ENCODE measurements at regions not wholly inside any gene's neighbourhood (a gene's known extent, or its start where the extent isn't known, plus 50 kb on each side); places are given as distances from the start of the nearest gene placed in this dataset.

DNA sequence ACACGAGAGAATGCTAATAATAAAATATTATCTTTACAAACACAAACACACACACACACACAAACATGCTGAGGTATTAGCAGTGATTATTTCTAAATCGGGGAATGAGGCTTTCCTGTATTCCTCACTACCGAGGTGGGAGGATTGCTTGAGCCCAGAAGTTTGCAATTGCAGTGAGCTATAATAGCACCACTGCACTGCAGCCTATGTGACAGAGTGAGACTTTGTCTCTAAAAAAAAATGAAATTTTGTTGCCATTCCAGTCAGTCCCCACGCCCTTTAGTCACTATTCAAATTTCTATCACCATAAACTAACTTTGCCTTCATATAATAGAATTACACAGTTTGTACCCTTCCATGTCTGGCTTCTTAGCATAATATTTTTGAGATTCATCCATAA is 456.5 kb upstream of the CPEB2 start:
- Histone ChIP-seq H2BK120ac (replicated peaks; ENCODE audit: low read depth, low read length) (no peak overlapping the region), H4K20me1 (replicated peaks in 1 of 2; ENCODE audit: control insufficient read depth in 1 of 2, insufficient read depth in 2 of 2, low read length in 2 of 2) (no peaks in the 10 kb centered on the region), H2BK12ac (ENCODE audit: low read depth, low read length) (no peak overlapping the region), H4K5ac (ENCODE audit: insufficient read length, low read depth, low read length) (no peak overlapping the region), H2AK5ac (ENCODE audit: low read depth, low read length) (no peak overlapping the region), H3K27ac (ENCODE audit: low read depth, low read length) (no peak overlapping the region), H3K4me1 (replicated peaks in 1 of 4; ENCODE audit: control insufficient read depth in 3 of 4, insufficient read depth in 4 of 4, low read length in 3 of 4) (no peaks in the 10 kb centered on the region), H3K9me3 (ENCODE audit: insufficient read depth in 2 of 2, low read depth in 1 of 2, low read length in 1 of 2) (no peaks in the 10 kb centered on the region), H3K9ac (replicated peaks in 1 of 4; ENCODE audit: extremely low read depth in 1 of 4, low read depth in 3 of 4, low read length in 3 of 4) (no peak overlapping the region), H3K56ac (replicated peaks; ENCODE audit: insufficient read length, low read depth, low read length) (no peak overlapping the region), H3K79me2 (ENCODE audit: control insufficient read depth in 1 of 2, insufficient read depth in 2 of 2, low read length in 2 of 2) (no peaks in the 10 kb centered on the region), H3K18ac (ENCODE audit: extremely low read depth, low read length) (no peak overlapping the region), H3K79me1 (ENCODE audit: low read depth, low read length) (no peaks in the 10 kb centered on the region), H3K4me2 (ENCODE audit: insufficient read depth in 1 of 2, low read depth in 2 of 2, low read length in 2 of 2) (no peak overlapping the region), H3K4ac (replicated peaks; ENCODE audit: insufficient read length, low read depth, low read length) (no peak overlapping the region), H3K36me3 (ENCODE audit: control insufficient read depth in 2 of 4, insufficient read depth in 4 of 4, low read length in 3 of 4) (no peaks in the 10 kb centered on the region), H3K4me3 (ENCODE audit: extremely low read depth in 1 of 4, insufficient read depth in 2 of 4, low read depth in 3 of 4, low read length in 4 of 4) (no peak overlapping the region), H3K27me3 (replicated peaks in 1 of 4; ENCODE audit: control insufficient read depth in 3 of 4, extremely low read depth in 1 of 4, insufficient read depth in 3 of 4, low read length in 3 of 4) (no peaks in the 10 kb centered on the region), H3K23ac (ENCODE audit: insufficient read length) (no peak overlapping the region), H2BK5ac (ENCODE audit: low read depth, low read length) (no peak overlapping the region), H3K23me2 (ENCODE audit: low read depth, low read length) (no peaks in the 10 kb centered on the region), H4K91ac (replicated peaks; ENCODE audit: insufficient read length, low read length) (no peak overlapping the region), H2BK15ac (ENCODE audit: low read length) (no peak overlapping the region), H4K8ac (ENCODE audit: extremely low read depth, insufficient read depth, low read length) (no peak overlapping the region), H3K14ac (ENCODE audit: insufficient read length) (no peak overlapping the region), H2BK20ac (ENCODE audit: low read length) (no peak overlapping the region), H2AFZ (ENCODE audit: low read length) (no peak overlapping the region)
- ChIA-PET POLR2A (ENCODE audit: partially characterized antibody) (no interaction called here), CTCF (ENCODE audit: partially characterized antibody) (no interaction called here)
- 87% methylated on average over 4 of the region's 4 CpGs; no CpG with 5 or more reads in 1 of the 2 experiments for WGBS, 2 experiments (ENCODE audit: extremely low coverage in 1 of 2, insufficient coverage in 1 of 2, insufficient read length in 1 of 2, insufficient replicate concordance in 2 of 2, low coverage in 1 of 2, low lambda C conversion rate in 2 of 2, missing lambda C conversion rate in 1 of 2)
- no peak for TF ChIP-seq RFX5 (IDR thresholded peaks at IDR 0.05; ENCODE audit: borderline replicate concordance, low read depth, low read length)
- no peak for TF ChIP-seq POLR2A (IDR thresholded peaks at IDR 0.05; ENCODE audit: control extremely low read depth in 1 of 2, low read depth in 2 of 2, low read length in 2 of 2)
- TF ChIP-seq TEAD4 (IDR thresholded peaks at IDR 0.05; ENCODE audit: low read depth, low read length) = no peak
- no peak for TF ChIP-seq POLR2AphosphoS5 (IDR thresholded peaks at IDR 0.05; ENCODE audit: low read depth, low read length)
- TF ChIP-seq CTBP2 (IDR thresholded peaks at IDR 0.05; ENCODE audit: borderline replicate concordance, insufficient read depth, insufficient read length, low read length) = no peak
- no peak for TF ChIP-seq CHD2 (IDR thresholded peaks at IDR 0.05; ENCODE audit: low read length)
- TF ChIP-seq PHF8 (conservative IDR thresholded peaks at IDR 0.05; ENCODE audit: low read depth, low read length) = no peak
- TF ChIP-seq HDAC6 (IDR thresholded peaks at IDR 0.05; ENCODE audit: low read depth, low read length) = no peak
- no peak for TF ChIP-seq BRCA1 (IDR thresholded peaks at IDR 0.05; ENCODE audit: low read depth, low read length)
- FAIRE-seq (no peak), DNase-seq (ENCODE audit: low read depth in 1 of 2, low spot score in 2 of 2) (no peak)

All from H1 (cell line).